ENCODE measurements at regions not wholly inside any gene's neighbourhood (a gene's known extent, or its start where the extent isn't known, plus 50 kb on each side); places are given as distances from the start of the nearest gene placed in this dataset.
"Not testable (repeated sequence)": the region's sequence is repeated elsewhere in the genome, so short reads cannot be mapped to it uniquely, and the experiment has no call there.

DNA sequence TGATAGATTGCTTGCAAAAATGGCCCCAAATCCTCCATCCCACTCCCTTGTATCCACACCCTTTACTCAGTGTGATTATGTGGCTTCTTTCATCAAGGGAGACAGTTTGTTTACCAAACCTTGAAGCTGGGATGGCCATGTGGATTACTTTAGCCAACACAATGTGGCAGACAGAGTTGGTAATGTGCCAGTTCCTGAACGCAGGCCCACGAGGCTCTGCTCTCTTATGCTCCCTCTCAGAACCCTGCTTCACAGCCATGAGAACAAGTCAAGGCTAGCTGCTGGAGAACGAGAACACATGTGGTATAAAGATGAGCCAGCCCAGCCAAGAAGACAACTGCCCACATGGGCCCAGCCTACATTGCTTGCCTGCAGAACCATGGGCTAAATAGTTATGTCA is 162.3 kb downstream of the NDUFA12 start:
- no peaks in the 10 kb centered on the region for H3K36me3 ChIP-seq (replicated peaks; ENCODE audit: insufficient read depth, low read depth)
- no peaks in the 10 kb centered on the region for H3K27me3 ChIP-seq
- WGBS (ENCODE audit: low lambda C conversion rate, missing lambda C conversion rate) = 63% methylated on average over 3 of the region's 3 CpGs
- no peaks in the 10 kb centered on the region for H3K9me3 ChIP-seq (ENCODE audit: low read depth)
- TF ChIP-seq, protein P1, sequence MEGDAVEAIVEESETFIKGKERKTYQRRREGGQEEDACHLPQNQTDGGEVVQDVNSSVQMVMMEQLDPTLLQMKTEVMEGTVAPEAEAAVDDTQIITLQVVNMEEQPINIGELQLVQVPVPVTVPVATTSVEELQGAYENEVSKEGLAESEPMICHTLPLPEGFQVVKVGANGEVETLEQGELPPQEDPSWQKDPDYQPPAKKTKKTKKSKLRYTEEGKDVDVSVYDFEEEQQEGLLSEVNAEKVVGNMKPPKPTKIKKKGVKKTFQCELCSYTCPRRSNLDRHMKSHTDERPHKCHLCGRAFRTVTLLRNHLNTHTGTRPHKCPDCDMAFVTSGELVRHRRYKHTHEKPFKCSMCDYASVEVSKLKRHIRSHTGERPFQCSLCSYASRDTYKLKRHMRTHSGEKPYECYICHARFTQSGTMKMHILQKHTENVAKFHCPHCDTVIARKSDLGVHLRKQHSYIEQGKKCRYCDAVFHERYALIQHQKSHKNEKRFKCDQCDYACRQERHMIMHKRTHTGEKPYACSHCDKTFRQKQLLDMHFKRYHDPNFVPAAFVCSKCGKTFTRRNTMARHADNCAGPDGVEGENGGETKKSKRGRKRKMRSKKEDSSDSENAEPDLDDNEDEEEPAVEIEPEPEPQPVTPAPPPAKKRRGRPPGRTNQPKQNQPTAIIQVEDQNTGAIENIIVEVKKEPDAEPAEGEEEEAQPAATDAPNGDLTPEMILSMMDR (IDR thresholded peaks at IDR 0.05; ENCODE audit: poor library complexity) = no peak
- TF ChIP-seq EZH2phosphoT487 (IDR thresholded peaks at IDR 0.05; ENCODE audit: low read depth, severe bottlenecking, unreplicated experiment) (no peak), EZH2 (IDR thresholded peaks at IDR 0.05; ENCODE audit: borderline replicate concordance) (no peak)
- H3K9me2 ChIP-seq (replicated peaks; ENCODE audit: insufficient read depth) = no peaks in the 10 kb centered on the region
- no peak overlapping the region for H2AFZ ChIP-seq
- no peak overlapping the region for H3K4me2 ChIP-seq
- peak; percentile 18 for DNase-seq (ENCODE audit: low spot score)
- no peaks in the 10 kb centered on the region for H4K20me1 ChIP-seq (ENCODE audit: insufficient read depth, poor library complexity, severe bottlenecking)
- no peaks in the 10 kb centered on the region for H3K79me2 ChIP-seq
- no peak overlapping the region for H3K4me3 ChIP-seq
- H3K27ac ChIP-seq = no peak overlapping the region
- no peaks in the 10 kb centered on the region for H3K4me1 ChIP-seq (ENCODE audit: insufficient read depth)

GRCh38 chr12:94839347-94839746 is 164.2 kb downstream of the NDUFA12 start:
- Histone ChIP-seq H3K4me3 (no peak overlapping the region), H3K36me3 (replicated peaks; ENCODE audit: insufficient read depth, low read depth) (no peaks in the 10 kb centered on the region), H3K27ac (no peak overlapping the region), H4K20me1 (ENCODE audit: insufficient read depth, poor library complexity, severe bottlenecking) (no peaks in the 10 kb centered on the region), H3K4me1 (ENCODE audit: insufficient read depth) (no peaks in the 10 kb centered on the region), H2AFZ (no peak overlapping the region), H3K4me2 (no peak overlapping the region), H3K79me2 (no peaks in the 10 kb centered on the region), H3K9me2 (replicated peaks; ENCODE audit: insufficient read depth) (no peaks in the 10 kb centered on the region), H3K27me3 (no peaks in the 10 kb centered on the region), H3K9me3 (ENCODE audit: low read depth) (no peaks in the 10 kb centered on the region)
- TF ChIP-seq EZH2phosphoT487 (IDR thresholded peaks at IDR 0.05; ENCODE audit: low read depth, severe bottlenecking, unreplicated experiment) (no peak), EZH2 (IDR thresholded peaks at IDR 0.05; ENCODE audit: borderline replicate concordance) (no peak)
- TF ChIP-seq, protein P1 (IDR thresholded peaks at IDR 0.05; ENCODE audit: poor library complexity) = no peak
- DNase-seq (ENCODE audit: low spot score) = no peak
- WGBS (ENCODE audit: low lambda C conversion rate, missing lambda C conversion rate) = 99% methylated on average over 5 of the region's 5 CpGs

DNA sequence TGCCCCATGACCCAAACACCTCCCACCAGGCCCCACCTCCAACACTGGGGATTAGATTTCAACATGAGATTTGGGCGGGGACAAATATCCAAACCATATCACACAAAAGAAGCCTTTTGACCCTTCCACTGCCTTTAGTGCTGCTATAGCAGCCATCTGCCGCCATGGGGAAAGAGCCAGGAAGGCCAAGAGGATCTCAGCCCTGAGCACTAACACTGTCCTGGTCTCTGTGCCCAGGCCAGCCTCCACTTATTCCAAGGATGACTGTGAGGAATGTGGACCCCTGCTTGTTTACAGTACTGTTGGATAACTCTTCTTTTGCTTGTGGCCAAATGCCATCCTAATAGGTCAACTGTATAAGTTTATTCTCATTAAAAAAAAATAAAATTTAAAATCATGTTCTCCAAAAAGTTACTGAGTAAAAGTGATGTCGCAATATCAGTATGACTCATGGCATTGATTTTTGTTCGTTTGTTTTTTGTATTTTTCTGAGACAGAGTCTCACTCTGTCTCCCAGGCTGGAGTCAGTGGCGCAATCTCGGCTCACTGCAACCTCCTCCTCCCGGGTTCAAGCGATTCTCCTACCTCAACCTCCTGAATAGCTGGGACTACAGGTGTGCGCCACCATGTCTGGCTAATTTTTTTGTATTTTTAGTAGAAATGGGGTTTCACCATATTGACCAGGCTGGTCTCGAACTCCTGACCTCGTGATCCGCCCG is 166.4 kb downstream of the NDUFA12 start:
- not testable (repeated sequence) for DNase-seq (ENCODE audit: low spot score); H3K79me2 ChIP-seq; H3K4me3 ChIP-seq; H3K36me3 ChIP-seq (replicated peaks; ENCODE audit: insufficient read depth, low read depth); H3K4me1 ChIP-seq (ENCODE audit: insufficient read depth); H2AFZ ChIP-seq; H3K27ac ChIP-seq; H3K9me3 ChIP-seq (ENCODE audit: low read depth); H3K27me3 ChIP-seq; H4K20me1 ChIP-seq (ENCODE audit: insufficient read depth, poor library complexity, severe bottlenecking); H3K4me2 ChIP-seq; H3K9me2 ChIP-seq (replicated peaks; ENCODE audit: insufficient read depth)
- 93% methylated on average over 13 of the region's 13 CpGs for WGBS (ENCODE audit: low lambda C conversion rate, missing lambda C conversion rate)

DNA sequence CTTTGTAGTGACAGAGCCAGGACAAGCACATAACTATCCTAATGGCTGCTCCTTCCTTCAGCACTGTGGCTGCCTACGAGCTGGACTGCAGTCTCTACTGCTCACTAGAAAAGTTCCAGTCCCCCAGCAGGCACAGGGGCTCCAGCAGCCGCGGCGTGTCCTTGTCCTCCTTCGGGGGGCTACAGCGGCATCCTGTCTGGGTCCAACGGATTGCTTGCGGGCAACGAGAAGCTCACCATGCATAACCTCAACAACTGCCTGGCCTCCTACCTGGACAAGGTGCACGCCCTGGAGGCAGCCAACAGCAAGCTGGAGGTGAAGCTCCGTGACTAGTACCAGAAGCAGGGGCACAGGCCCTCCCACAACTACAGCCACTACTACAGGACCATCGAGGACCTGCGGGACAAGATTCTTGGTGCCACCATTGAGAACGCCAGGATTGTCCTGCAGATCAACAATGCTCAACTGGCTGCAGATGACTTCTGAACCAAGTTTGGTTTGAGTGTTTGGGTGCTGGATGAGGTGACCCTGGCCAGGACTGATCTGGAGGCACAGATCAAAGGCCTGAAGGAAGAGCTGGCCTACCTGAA is 169.4 kb downstream of the NDUFA12 start:
- H3K9me2 ChIP-seq (replicated peaks; ENCODE audit: insufficient read depth) = no peaks in the 10 kb centered on the region
- WGBS (ENCODE audit: low lambda C conversion rate, missing lambda C conversion rate) = 94% methylated on average over 14 of the region's 14 CpGs
- no peaks in the 10 kb centered on the region for H3K9me3 ChIP-seq (ENCODE audit: low read depth)
- peak overlapping the region; percentile 46 for H3K4me2 ChIP-seq
- H4K20me1 ChIP-seq (ENCODE audit: insufficient read depth, poor library complexity, severe bottlenecking) = no peaks in the 10 kb centered on the region
- no peak overlapping the region for H3K4me3 ChIP-seq
- no peak for DNase-seq (ENCODE audit: low spot score)
- H3K27ac ChIP-seq = peak overlapping the region; percentile 55
- H3K27me3 ChIP-seq = no peaks in the 10 kb centered on the region
- TF ChIP-seq EZH2phosphoT487 (IDR thresholded peaks at IDR 0.05; ENCODE audit: low read depth, severe bottlenecking, unreplicated experiment) (no peak), EZH2 (IDR thresholded peaks at IDR 0.05; ENCODE audit: borderline replicate concordance) (no peak)
- TF ChIP-seq, protein P1 (IDR thresholded peaks at IDR 0.05; ENCODE audit: poor library complexity) = no peak
- H3K4me1 ChIP-seq (ENCODE audit: insufficient read depth) = peaks cover 8% of the 10 kb centered on the region
- H3K36me3 ChIP-seq (replicated peaks; ENCODE audit: insufficient read depth, low read depth) = no peaks in the 10 kb centered on the region
- H3K79me2 ChIP-seq = no peaks in the 10 kb centered on the region
- no peak overlapping the region for H2AFZ ChIP-seq

Data from hepatocyte (in vitro differentiated cells).